ENCODE measurements at regions not wholly inside any gene's neighbourhood (a gene's known extent, or its start where the extent isn't known, plus 50 kb on each side); places are given as distances from the start of the nearest gene placed in this dataset.
"Not testable (repeated sequence)": the region's sequence is repeated elsewhere in the genome, so short reads cannot be mapped to it uniquely, and the experiment has no call there.

- intact Hi-C loops (cut with DNase I), result no loop called here
- Histone ChIP-seq H3K27ac (replicated peaks in 1 of 4) (no peak overlapping the region), H3K4me3 (no peak overlapping the region), H3K36me3 (no peaks in the 10 kb centered on the region), H3K27me3 (no peaks in the 10 kb centered on the region), H3K4me1 (peaks cover 0 to 17% (median 14%) of the 10 kb centered on the region in 4 donors), H3K9me3 (no peaks in the 10 kb centered on the region)
- TF ChIP-seq CTCF (IDR thresholded peaks at IDR 0.05) (no peak), POLR2AphosphoS5 (IDR thresholded peaks at IDR 0.05) (no peak), EP300 (IDR thresholded peaks at IDR 0.05) (no peak), POLR2A (IDR thresholded peaks at IDR 0.05; ENCODE audit: low read depth) (no peak)
- DNase-seq (ENCODE audit: extremely low spot score), result no peak
These were observed 264.2 kb downstream of the DEPDC1B start for GRCh38 chr5:60435808-60436207.

DNA sequence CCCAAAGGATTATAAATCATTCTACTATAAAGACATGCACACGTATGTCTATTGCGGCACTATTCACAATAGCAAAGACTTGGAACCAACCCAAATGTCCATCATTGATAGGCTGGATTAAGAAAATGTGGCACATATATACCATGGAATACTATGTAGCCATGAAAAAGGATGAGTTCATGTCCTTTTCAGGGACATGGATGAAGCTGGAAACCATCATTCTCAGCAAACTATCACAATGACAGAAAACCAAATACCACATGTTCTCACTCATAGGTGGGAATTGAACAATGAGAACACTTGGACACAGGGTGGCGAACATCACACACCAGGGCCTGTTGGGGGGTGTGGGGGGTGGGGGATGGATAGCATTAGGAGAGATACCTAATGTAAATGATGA, 273.8 kb downstream of the DEPDC1B start:
- H3K4me1 ChIP-seq; H3K36me3 ChIP-seq; H3K27ac ChIP-seq (replicated peaks in 1 of 4); H3K4me3 ChIP-seq; H3K9me3 ChIP-seq; H3K27me3 ChIP-seq; DNase-seq (ENCODE audit: extremely low spot score); intact Hi-C loops (cut with DNase I): not testable (repeated sequence)
- WGBS, result 74% methylated on average over 3 of the region's 3 CpGs

- 100% methylated on average over 2 of the region's 3 CpGs for WGBS
- H3K27ac ChIP-seq (replicated peaks in 1 of 4); DNase-seq (ENCODE audit: extremely low spot score); H3K36me3 ChIP-seq; intact Hi-C loops (cut with DNase I); H3K4me3 ChIP-seq; H3K27me3 ChIP-seq: not testable (repeated sequence)
- Histone ChIP-seq H3K9me3 (peaks cover 0 to 10% (median 8%) of the 10 kb centered on the region in 4 donors), H3K4me1 (peaks cover 0 to 13% (median 12%) of the 10 kb centered on the region in 4 donors)
These were observed 279.2 kb downstream of the DEPDC1B start for GRCh38 chr5:60420773-60421172.

GRCh38 chr5:60417500-60418181, 282.3 kb downstream of the DEPDC1B start:
- no peak overlapping the region for H3K4me3 ChIP-seq
- peaks cover 0 to 10% (median 7%) of the 10 kb centered on the region in 4 donors for H3K9me3 ChIP-seq
- WGBS, result 46% methylated on average over 3 of the region's 3 CpGs
- TF ChIP-seq POLR2AphosphoS5 (IDR thresholded peaks at IDR 0.05) (no peak), CTCF (IDR thresholded peaks at IDR 0.05) (no peak), POLR2A (IDR thresholded peaks at IDR 0.05; ENCODE audit: low read depth) (no peak), EP300 (IDR thresholded peaks at IDR 0.05) (no peak)
- intact Hi-C loops (cut with DNase I), result no loop called here
- H3K27ac ChIP-seq (replicated peaks in 1 of 4), result peak overlapping the region in 3 of 4 donors; percentile 1 to 45 (median 3)
- peaks cover 0 to 17% (median 12%) of the 10 kb centered on the region in 4 donors for H3K4me1 ChIP-seq
- no peaks in the 10 kb centered on the region for H3K36me3 ChIP-seq
- DNase-seq (ENCODE audit: extremely low spot score), result no peak
- no peaks in the 10 kb centered on the region for H3K27me3 ChIP-seq

DNA sequence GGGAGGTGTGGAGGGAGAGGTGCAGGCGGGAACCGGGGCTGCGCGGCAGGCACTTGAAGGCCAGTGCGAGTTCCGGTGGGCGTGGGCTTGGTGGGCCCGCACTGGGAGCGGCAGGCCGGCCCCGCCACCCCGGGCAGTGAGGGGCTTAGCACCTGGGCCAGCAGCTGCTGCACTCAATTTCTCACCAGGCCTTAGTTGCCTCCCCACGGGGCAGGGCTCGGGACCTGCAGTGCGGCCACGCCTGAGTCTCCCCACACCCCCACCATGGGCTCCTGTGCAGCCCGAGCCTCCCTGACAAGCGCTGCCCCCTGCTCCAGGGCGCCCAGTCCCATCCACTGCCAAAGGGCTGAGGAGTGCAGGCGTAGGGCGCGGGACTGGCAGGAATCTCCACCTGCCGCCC, 284.5 kb downstream of the DEPDC1B start:
- WGBS, result 100% methylated on average over 2 of the region's 23 CpGs
- DNase-seq (ENCODE audit: extremely low spot score), result no peak
- no peak overlapping the region for H3K27ac ChIP-seq (replicated peaks in 1 of 4)
- no peaks in the 10 kb centered on the region for H3K27me3 ChIP-seq
- no peaks in the 10 kb centered on the region for H3K36me3 ChIP-seq
- TF ChIP-seq POLR2A (IDR thresholded peaks at IDR 0.05; ENCODE audit: low read depth) (no peak), POLR2AphosphoS5 (IDR thresholded peaks at IDR 0.05) (no peak), EP300 (IDR thresholded peaks at IDR 0.05) (no peak), CTCF (IDR thresholded peaks at IDR 0.05) (no peak)
- peaks cover 0 to 17% (median 12%) of the 10 kb centered on the region in 4 donors for H3K4me1 ChIP-seq
- H3K9me3 ChIP-seq, result peaks cover 0 to 5% (median 2%) of the 10 kb centered on the region in 4 donors
- intact Hi-C loops (cut with DNase I), result no loop called here
- no peak overlapping the region for H3K4me3 ChIP-seq

DNA sequence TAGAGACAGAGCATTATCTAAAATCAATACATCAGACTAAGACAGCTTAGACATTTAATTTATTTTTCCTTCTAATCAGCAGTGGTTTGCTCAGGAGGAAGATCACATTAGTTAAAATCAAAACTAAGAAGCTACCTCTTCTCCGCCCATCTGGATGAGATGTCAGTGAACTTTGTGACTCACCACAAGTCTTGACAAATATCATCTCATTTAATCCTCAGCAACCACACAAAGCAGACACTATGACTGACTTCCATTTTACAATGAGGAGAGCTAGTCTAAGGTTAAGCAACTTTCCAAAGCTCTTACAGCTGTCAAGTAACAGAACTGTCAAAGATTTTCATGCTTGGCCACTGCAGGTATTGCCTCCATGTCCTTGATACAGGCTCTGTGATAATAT, 289.5 kb downstream of the DEPDC1B start:
- no peak for DNase-seq (ENCODE audit: extremely low spot score)
- intact Hi-C loops (cut with DNase I), result no loop called here
- Histone ChIP-seq H3K9me3 (no peaks in the 10 kb centered on the region), H3K27me3 (no peaks in the 10 kb centered on the region), H3K4me1 (peaks cover 0 to 22% (median 10%) of the 10 kb centered on the region in 4 donors), H3K4me3 (no peak overlapping the region), H3K36me3 (no peaks in the 10 kb centered on the region), H3K27ac (replicated peaks in 1 of 4) (no peak overlapping the region)
- WGBS, result 78% methylated on average over 1 of the region's 1 CpG
- TF ChIP-seq POLR2A (IDR thresholded peaks at IDR 0.05; ENCODE audit: low read depth), result no peak
- no peak for TF ChIP-seq EP300 (IDR thresholded peaks at IDR 0.05)
- TF ChIP-seq CTCF (IDR thresholded peaks at IDR 0.05), result no peak
- TF ChIP-seq POLR2AphosphoS5 (IDR thresholded peaks at IDR 0.05), result no peak
